GM19023 (cell line): ENCODE measurements at regions not wholly inside any gene's neighbourhood (a gene's known extent, or its start where the extent isn't known, plus 50 kb on each side); places are given as distances from the start of the nearest gene placed in this dataset.

Experiments
- ATAC-seq: cut with Tn5 transposase; IDR thresholded peaks from one replicate; pipeline ENCODE4 v1.9.1; 2021; ENCODE audit warnings: mild to moderate bottlenecking, moderate library complexity; ENCODE audit not compliant: unreplicated experiment

DNA sequence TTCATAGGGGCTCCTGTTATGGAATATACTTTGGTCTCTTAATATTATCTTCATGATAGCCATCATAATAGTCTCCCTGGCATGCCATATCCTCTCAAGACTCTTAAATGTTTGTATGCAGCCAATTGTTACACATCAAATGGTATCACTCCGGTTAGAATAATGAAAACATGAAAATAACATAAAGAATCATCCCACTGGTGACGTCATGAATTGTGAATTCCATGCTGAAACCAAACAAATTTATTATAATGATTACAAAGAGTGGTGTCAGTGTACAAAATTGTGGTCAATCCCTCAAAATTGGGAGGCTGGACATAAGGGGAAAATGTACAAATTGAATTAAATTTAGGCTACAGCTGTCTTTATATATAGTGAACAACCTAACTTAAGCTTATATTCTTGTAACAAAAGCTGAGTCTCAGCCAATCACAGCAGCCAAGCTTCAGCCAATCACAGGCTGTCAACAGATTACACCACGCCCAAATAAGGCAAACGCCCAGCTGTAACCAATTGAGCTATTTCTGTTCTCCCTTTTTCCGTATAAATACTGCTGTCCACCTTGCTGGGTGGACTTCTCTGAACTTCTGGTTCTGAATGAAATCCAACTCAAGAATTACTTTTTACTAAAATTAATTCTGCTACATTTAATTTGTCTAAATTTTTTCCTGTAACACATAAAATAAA lies 156.1 kb downstream of the CHD9NB start:
- ATAC-seq, result no peak

GRCh38 chr16:52874042-52874441 lies 178.7 kb downstream of the CHD9NB start:
- no peak for ATAC-seq

GRCh38 chr16:52872731-52873130 lies 180.0 kb downstream of the CHD9NB start:
- no peak for ATAC-seq

- no peak for ATAC-seq
Measured at GRCh38 chr16:52871481-52871880, 181.2 kb downstream of the CHD9NB start.

GRCh38 chr16:52869243-52869642 lies 183.5 kb downstream of the CHD9NB start:
- ATAC-seq, result no peak

- no peak for ATAC-seq
Measured at GRCh38 chr16:52863000-52863399, 189.7 kb downstream of the CHD9NB start.

DNA sequence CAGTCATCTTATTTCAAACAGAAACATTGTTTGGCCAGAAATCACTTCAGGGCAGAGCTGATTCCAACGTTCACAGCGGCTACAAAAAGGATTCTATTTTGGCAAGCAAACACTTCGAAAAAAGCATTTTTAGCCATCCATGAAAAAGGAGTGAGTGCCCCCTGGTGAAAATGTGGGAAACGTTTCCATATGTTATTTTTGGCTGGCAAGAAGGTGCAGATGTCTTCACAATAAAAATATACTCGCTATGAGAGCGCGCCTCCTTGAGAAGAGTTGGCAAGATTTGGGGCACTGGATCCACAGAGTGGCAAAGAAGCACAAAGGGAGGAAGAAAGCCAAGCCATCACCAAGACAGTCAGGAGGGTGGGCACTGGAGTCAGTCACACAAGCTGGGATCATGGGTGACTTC lies 191.1 kb downstream of the CHD9NB start:
- no peak for ATAC-seq

DNA sequence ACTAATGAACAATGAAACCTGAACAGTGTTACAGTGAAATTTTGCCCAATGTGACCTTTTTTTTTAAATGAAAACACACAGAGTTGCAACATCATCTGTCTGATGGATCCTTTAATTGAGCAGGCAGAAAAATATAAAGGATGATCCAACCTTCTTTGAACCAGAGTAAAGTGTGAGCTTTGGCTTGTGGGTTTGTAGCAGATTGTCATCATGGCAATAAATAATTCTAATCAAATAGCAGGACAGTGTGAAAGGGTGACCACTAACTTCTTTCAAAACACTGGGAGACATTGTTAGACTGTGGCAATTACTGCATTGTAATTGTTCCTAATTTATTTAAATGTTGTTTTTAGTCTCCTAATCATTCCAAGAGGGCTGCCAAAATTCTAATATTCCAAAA lies 197.2 kb downstream of the CHD9NB start:
- no peak for ATAC-seq

GRCh38 chr16:52852978-52853377 lies 199.7 kb downstream of the CHD9NB start:
- ATAC-seq, result no peak

DNA sequence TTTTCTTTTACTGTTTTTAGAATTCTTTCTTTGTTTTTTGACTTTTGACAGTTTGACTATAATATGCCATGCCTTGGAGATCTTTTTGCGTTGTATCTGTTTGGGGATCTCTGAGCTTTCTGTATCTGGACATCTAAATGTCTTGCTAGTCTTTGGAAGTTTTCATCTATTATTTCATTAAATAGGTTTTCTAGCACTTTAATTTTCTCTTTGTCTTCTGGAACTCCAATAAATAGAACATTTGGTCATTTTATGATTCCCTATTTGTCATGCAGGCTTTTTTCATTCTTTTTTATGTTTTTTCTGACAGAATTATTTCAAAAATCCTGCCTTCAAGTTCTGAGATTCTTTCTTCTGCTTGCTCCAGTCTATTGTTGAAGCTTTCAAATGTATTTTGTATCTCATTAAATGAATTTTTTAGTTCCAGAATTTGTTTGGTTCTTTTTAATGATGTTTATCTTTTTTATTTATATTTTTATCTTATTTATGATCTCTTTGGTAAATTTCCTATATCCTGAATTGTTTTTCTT lies 201.4 kb downstream of the CHD9NB start:
- no peak for ATAC-seq

DNA sequence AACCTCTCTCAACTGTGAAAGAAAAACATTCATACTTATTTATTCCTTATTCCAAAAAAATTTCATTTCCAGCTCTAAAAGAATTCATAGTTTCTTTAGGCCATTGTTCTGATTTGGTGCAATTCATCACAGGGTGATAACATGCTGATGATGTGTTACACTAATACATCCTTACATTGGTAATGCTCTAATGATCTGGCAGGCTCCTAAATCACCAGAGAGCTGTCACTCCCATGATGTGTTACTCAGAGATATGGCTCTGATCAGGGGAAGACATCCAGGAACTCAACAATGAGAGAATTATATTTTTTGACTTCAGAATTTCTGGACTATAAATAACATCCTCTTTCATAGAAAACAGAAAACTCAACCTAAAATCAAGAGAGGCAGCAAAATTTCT lies 209.3 kb downstream of the CHD9NB start:
- ATAC-seq, result no peak

DNA sequence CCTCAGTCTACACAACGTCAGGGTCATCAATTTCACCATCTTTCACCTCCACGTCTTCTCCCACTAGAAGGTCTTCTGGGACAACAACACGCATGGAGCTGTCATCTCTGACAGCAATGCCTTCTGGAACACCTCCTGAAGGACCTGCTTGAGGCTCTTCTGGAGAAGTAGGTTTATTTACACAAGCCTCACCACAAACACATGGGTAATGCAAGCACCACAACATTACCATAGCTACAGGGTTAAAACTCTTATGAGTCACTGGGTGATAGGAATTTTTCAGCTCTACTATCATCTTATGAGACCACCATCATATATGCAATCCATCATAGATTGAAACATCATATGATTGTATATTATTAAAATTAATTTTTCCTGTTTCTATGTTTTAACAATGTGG lies 215.4 kb downstream of the CHD9NB start:
- ATAC-seq, result no peak

- no peak for ATAC-seq
Measured at GRCh38 chr16:52834736-52835465, 217.8 kb downstream of the CHD9NB start.

- no peak for ATAC-seq
Measured at GRCh38 chr16:52832771-52833170, 219.9 kb downstream of the CHD9NB start.

GRCh38 chr16:52827456-52827855 lies 225.2 kb downstream of the CHD9NB start:
- no peak for ATAC-seq

DNA sequence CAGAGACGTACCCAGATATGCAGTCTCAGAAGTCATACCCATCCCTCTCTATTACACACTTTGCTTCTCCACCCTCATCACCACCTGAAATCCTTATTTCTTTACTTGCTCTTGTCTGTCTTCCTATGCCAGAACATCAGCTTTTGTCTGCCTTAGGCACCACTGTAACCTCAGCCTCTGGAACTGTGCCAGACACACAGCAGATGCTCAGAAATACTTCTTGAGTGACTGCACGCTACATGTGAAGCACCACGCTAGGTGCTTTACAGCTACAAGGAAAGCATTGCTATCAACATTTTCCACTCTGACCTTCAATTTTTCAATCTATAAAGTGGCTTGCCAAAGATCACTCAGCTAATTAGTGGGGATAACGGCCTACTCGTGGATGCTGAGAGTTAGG lies 226.8 kb downstream of the CHD9NB start:
- no peak for ATAC-seq

GRCh38 chr16:52819808-52820207 lies 232.9 kb downstream of the CHD9NB start:
- ATAC-seq, result no peak

- ATAC-seq, result no peak
Measured at GRCh38 chr16:52819405-52819804, 233.3 kb downstream of the CHD9NB start.

GRCh38 chr16:52817696-52818095 lies 235.0 kb downstream of the CHD9NB start:
- ATAC-seq, result no peak

DNA sequence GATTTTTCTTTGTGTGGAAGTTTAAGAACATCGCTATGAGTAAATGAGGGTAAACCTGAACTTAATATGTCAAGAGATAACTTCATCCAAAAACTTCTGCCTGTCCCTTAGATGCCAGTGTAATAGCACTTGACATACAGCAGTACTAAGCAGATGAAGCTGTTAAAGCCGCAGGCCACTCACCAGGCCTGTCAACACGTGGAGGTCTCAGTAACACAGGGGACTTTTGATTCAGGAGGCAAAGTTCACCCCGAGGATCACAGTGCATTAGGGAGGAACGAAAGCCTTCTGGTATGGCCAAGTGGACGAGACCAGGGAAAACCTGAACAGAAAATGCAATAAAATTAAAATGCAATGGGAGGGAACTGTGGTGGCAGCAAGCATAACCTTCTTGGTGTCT lies 235.7 kb downstream of the CHD9NB start:
- no peak for ATAC-seq

- ATAC-seq, result no peak
Measured at GRCh38 chr16:52812678-52813556, 239.8 kb downstream of the CHD9NB start.
